ENCODE measurements at regions not wholly inside any gene's neighbourhood (a gene's known extent, or its start where the extent isn't known, plus 50 kb on each side); places are given as distances from the start of the nearest gene placed in this dataset.

DNA sequence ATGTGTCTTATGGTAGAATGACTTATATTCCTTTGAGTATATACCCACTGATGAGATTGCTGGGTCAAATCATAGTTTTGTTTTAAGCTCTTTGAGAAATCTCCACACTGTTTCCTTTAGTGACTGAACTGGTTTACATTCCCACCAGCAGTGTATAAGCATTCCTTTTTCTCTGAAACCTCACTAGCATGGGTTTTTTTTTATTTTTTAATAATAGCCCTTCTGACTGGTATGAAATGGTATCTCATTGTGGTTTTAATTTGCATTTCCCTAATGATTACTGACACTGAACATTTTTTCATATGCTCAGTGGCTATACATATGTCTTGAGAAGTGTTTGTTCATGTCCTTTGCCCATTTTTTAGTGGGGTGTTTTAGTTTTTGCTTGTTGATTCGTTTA lies 494.3 kb downstream of the SQOR start:
- Histone ChIP-seq H3K4me1 (ENCODE audit: insufficient read depth, low read length) (no peaks in the 10 kb centered on the region), H3K36me3 (replicated peaks in 1 of 2; ENCODE audit: control insufficient read depth in 1 of 2, insufficient read depth in 2 of 2, low read length in 2 of 2) (no peaks in the 10 kb centered on the region), H3K4me3 (replicated peaks in 1 of 3; ENCODE audit: insufficient read depth in 1 of 3, low read depth in 2 of 3, low read length in 3 of 3) (no peak overlapping the region), H3K4me2 (ENCODE audit: low read depth, low read length) (no peak overlapping the region), H3K79me2 (ENCODE audit: insufficient read depth, low read length) (no peaks in the 10 kb centered on the region), H4K20me1 (ENCODE audit: insufficient read depth, low read length) (no peaks in the 10 kb centered on the region), H3K9me3 (ENCODE audit: low read length) (peaks cover 91% of the 10 kb centered on the region), H3K27ac (ENCODE audit: extremely low read length, insufficient read depth, low read length) (no peak overlapping the region), H3K9ac (ENCODE audit: insufficient read depth, low read depth, low read length) (no peak overlapping the region), H3K27me3 (ENCODE audit: control insufficient read depth in 1 of 2, insufficient read depth in 2 of 2, low read length in 2 of 2) (no peaks in the 10 kb centered on the region), H2AFZ (ENCODE audit: low read length) (no peak overlapping the region)
- intact Hi-C loops (cut with micrococcal nuclease; ENCODE audit: unreplicated experiment): no loop called here
- FAIRE-seq (no peak), DNase-seq (ENCODE audit: low spot score) (no peak), ATAC-seq (no peak)
- no TSS peak for BruUV-seq (replicated peaks)
- TF ChIP-seq, protein P1, sequence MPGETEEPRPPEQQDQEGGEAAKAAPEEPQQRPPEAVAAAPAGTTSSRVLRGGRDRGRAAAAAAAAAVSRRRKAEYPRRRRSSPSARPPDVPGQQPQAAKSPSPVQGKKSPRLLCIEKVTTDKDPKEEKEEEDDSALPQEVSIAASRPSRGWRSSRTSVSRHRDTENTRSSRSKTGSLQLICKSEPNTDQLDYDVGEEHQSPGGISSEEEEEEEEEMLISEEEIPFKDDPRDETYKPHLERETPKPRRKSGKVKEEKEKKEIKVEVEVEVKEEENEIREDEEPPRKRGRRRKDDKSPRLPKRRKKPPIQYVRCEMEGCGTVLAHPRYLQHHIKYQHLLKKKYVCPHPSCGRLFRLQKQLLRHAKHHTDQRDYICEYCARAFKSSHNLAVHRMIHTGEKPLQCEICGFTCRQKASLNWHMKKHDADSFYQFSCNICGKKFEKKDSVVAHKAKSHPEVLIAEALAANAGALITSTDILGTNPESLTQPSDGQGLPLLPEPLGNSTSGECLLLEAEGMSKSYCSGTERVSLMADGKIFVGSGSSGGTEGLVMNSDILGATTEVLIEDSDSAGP (CRISPR knock-in tag; IDR thresholded peaks at IDR 0.05; ENCODE audit: borderline replicate concordance): no peak
- TF ChIP-seq, protein P2, sequence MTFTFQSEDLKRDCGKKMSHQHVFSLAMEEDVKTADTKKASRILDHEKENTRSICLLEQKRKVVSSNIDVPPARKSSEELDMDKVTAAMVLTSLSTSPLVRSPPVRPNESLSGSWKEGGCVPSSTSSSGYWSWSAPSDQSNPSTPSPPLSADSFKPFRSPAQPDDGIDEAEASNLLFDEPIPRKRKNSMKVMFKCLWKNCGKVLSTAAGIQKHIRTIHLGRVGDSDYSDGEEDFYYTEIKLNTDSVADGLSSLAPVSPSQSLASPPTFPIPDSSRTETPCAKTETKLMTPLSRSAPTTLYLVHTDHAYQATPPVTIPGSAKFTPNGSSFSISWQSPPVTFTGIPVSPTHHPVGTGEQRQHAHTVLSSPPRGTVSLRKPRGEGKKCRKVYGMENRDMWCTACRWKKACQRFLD (CRISPR knock-in tag; IDR thresholded peaks at IDR 0.05; ENCODE audit: borderline replicate concordance): no peak
- TF ChIP-seq MBNL3 (CRISPR knock-in tag; conservative IDR thresholded peaks at IDR 0.05): no peak
- no peak for TF ChIP-seq BRF2 (CRISPR knock-in tag; IDR thresholded peaks at IDR 0.05)
- no peak for TF ChIP-seq HDAC1 (CRISPR knock-in tag; IDR thresholded peaks at IDR 0.05)
- TF ChIP-seq PCBP2 (optimal IDR thresholded peaks at IDR 0.05; ENCODE audit: low read depth, low read length, poor library complexity, severe bottlenecking): no peak
- TF ChIP-seq REPIN1 (CRISPR knock-in tag; IDR thresholded peaks at IDR 0.05; ENCODE audit: borderline replicate concordance, low read depth): no peak
- TF ChIP-seq PRMT3 (CRISPR knock-in tag; IDR thresholded peaks at IDR 0.05; ENCODE audit: borderline replicate concordance, low read depth): no peak
- TF ChIP-seq EHMT2 (IDR thresholded peaks at IDR 0.05; ENCODE audit: borderline replicate concordance, low read depth, low read length): no peak
- no peak for TF ChIP-seq ZNF234 (CRISPR knock-in tag; conservative IDR thresholded peaks at IDR 0.05)
- ChIA-PET CTCF (ENCODE audit: low intra/inter-chr PET ratio, low total read pairs) (no interaction called here), POLR2A (no interaction called here)
- in situ Hi-C loops (cut with HindIII; ENCODE audit: extremely low pct_ligation_motif_present, low pct_unique_long_range_greater_than_20kb): no loop called here
- 0% methylated on average over 1 of the region's 1 CpG for WGBS (ENCODE audit: low lambda C conversion rate)
